Mesendoderm (in vitro differentiated cells): ENCODE measurements at regions not wholly inside any gene's neighbourhood (a gene's known extent, or its start where the extent isn't known, plus 50 kb on each side); places are given as distances from the start of the nearest gene placed in this dataset.

Source experiments
- DNase-seq: peaks from one replicate; pipeline ENCODE4 v3.0.0; 2013
- H2AK5ac ChIP-seq: 2 replicates; pipeline ENCODE4 v1.6.1; 2013; ENCODE audit warnings: low read length, inconsistent platforms
- H2BK120ac ChIP-seq: 2 replicates; pipeline ENCODE4 v1.6.1; 2013; ENCODE audit warnings: low read depth, mild to moderate bottlenecking, low read length, moderate library complexity, mixed read lengths
- H2BK15ac ChIP-seq: replicated peaks from 2 replicates; pipeline ENCODE4 v1.6.1; 2013; ENCODE audit warnings: low read depth, mild to moderate bottlenecking, moderate library complexity
- H2BK5ac ChIP-seq: 2 replicates; pipeline ENCODE4 v1.6.1; 2013; ENCODE audit warnings: low read length, inconsistent platforms
- H3K18ac ChIP-seq: 2 replicates; pipeline ENCODE4 v1.6.1; 2013; ENCODE audit warnings: mild to moderate bottlenecking, low read length, mixed read lengths
- H3K23ac ChIP-seq: one replicate; pipeline ENCODE4 v1.6.1; 2013; ENCODE audit warnings: low read length
- H3K27ac ChIP-seq: 2 replicates; pipeline ENCODE4 v1.5.1; 2013; ENCODE audit warnings: low read depth, mild to moderate bottlenecking, inconsistent platforms, low read length, moderate library complexity
- H3K27me3 ChIP-seq: 2 replicates; pipeline ENCODE4 v1.6.1; 2013; ENCODE audit warnings: low read length, control low read depth, mild to moderate bottlenecking, inconsistent platforms; ENCODE audit not compliant: insufficient read depth, poor library complexity
- H3K36me3 ChIP-seq: 2 replicates; pipeline ENCODE4 v1.6.1; 2013; ENCODE audit warnings: low read length, inconsistent platforms; ENCODE audit not compliant: control insufficient read depth, insufficient read depth
- H3K4ac ChIP-seq: one replicate; pipeline ENCODE4 v1.6.1; 2013; ENCODE audit warnings: low read depth, mild to moderate bottlenecking, low read length, moderate library complexity
- H3K4me1 ChIP-seq: 2 replicates; pipeline ENCODE4 v1.6.1; 2013; ENCODE audit warnings: low read depth, low read length, inconsistent platforms; ENCODE audit not compliant: control insufficient read depth
- H3K4me2 ChIP-seq: 2 replicates; pipeline ENCODE4 v1.6.1; 2013; ENCODE audit warnings: low read length
- H3K4me3 ChIP-seq: 2 replicates; pipeline ENCODE4 v1.5.1; 2013; ENCODE audit warnings: mild to moderate bottlenecking, low read length
- H3K56ac ChIP-seq: one replicate; pipeline ENCODE4 v1.6.1; 2013; ENCODE audit warnings: low read length
- H3K79me1 ChIP-seq: 2 replicates; pipeline ENCODE4 v1.6.1; 2013; ENCODE audit warnings: low read length, inconsistent platforms
- H3K79me2 ChIP-seq: 2 replicates; pipeline ENCODE4 v1.6.1; 2013; ENCODE audit warnings: mild to moderate bottlenecking, low read length; ENCODE audit not compliant: control insufficient read depth, insufficient read depth
- H3K9ac ChIP-seq: 2 replicates; pipeline ENCODE4 v1.6.1; 2013; ENCODE audit warnings: low read length, inconsistent platforms
- H4K5ac ChIP-seq: one replicate; pipeline ENCODE4 v1.6.1; 2013; ENCODE audit warnings: low read length
- H4K8ac ChIP-seq: one replicate; pipeline ENCODE4 v1.6.1; 2013; ENCODE audit warnings: low read depth, mild to moderate bottlenecking, control low read depth, low read length, moderate library complexity
- WGBS: extraction: QIAGEN DNeasy Blood & Tissue Kit; methylation state at CpG from one replicate; pipeline ENCODE4 v1.1.7; 2013; ENCODE audit warnings: low lambda C conversion rate, missing lambda C conversion rate; ENCODE audit not compliant: insufficient coverage; ENCODE audit errors: extremely low coverage; 5-methylcytosine and 5-hydroxymethylcytosine counted together

GRCh38 chr3:73739791-73740453 lies 115.2 kb upstream of the PDZRN3 start:
- no peak overlapping the region for H3K9ac ChIP-seq
- no peak overlapping the region for H3K18ac ChIP-seq
- H3K27me3 ChIP-seq: no peaks in the 10 kb centered on the region
- no peaks in the 10 kb centered on the region for H3K36me3 ChIP-seq
- H3K4me3 ChIP-seq: no peak overlapping the region
- no peaks in the 10 kb centered on the region for H3K4me1 ChIP-seq
- WGBS: no CpG with 5 or more reads among the region's 5 CpGs
- peak overlapping the region; percentile 16 for H3K4ac ChIP-seq
- H2BK15ac ChIP-seq: no peak overlapping the region
- no peak overlapping the region for H2AK5ac ChIP-seq
- no peak overlapping the region for H3K56ac ChIP-seq
- no peak overlapping the region for H4K5ac ChIP-seq
- no peaks in the 10 kb centered on the region for H3K79me2 ChIP-seq
- no peak overlapping the region for H3K27ac ChIP-seq
- no peak overlapping the region for H3K23ac ChIP-seq
- DNase-seq: no peak
- H4K8ac ChIP-seq: no peak overlapping the region
- no peaks in the 10 kb centered on the region for H3K79me1 ChIP-seq
- no peak overlapping the region for H2BK5ac ChIP-seq
- no peak overlapping the region for H3K4me2 ChIP-seq
- H2BK120ac ChIP-seq: no peak overlapping the region

- H3K27me3 ChIP-seq: no peaks in the 10 kb centered on the region
- DNase-seq: no peak
- WGBS: no CpG with 5 or more reads among the region's 1 CpG
- H2AK5ac ChIP-seq: no peak overlapping the region
- no peak overlapping the region for H3K4ac ChIP-seq
- H4K8ac ChIP-seq: no peak overlapping the region
- no peaks in the 10 kb centered on the region for H3K36me3 ChIP-seq
- H2BK5ac ChIP-seq: no peak overlapping the region
- H3K56ac ChIP-seq: no peak overlapping the region
- H3K23ac ChIP-seq: no peak overlapping the region
- H3K27ac ChIP-seq: no peak overlapping the region
- H2BK15ac ChIP-seq: no peak overlapping the region
- H3K79me1 ChIP-seq: no peaks in the 10 kb centered on the region
- no peak overlapping the region for H4K5ac ChIP-seq
- no peak overlapping the region for H3K4me2 ChIP-seq
- H2BK120ac ChIP-seq: no peak overlapping the region
- H3K9ac ChIP-seq: no peak overlapping the region
- H3K18ac ChIP-seq: no peak overlapping the region
- no peak overlapping the region for H3K4me3 ChIP-seq
- H3K79me2 ChIP-seq: no peaks in the 10 kb centered on the region
- no peaks in the 10 kb centered on the region for H3K4me1 ChIP-seq
Observed at GRCh38 chr3:73738711-73739110, 114.0 kb upstream of the PDZRN3 start.

GRCh38 chr3:73734211-73735089 lies 109.7 kb upstream of the PDZRN3 start:
- H3K4ac ChIP-seq: no peak overlapping the region
- H3K56ac ChIP-seq: no peak overlapping the region
- H3K4me1 ChIP-seq: no peaks in the 10 kb centered on the region
- no peak overlapping the region for H3K9ac ChIP-seq
- H3K27me3 ChIP-seq: no peaks in the 10 kb centered on the region
- no peak overlapping the region for H4K8ac ChIP-seq
- H2AK5ac ChIP-seq: no peak overlapping the region
- no peak overlapping the region for H4K5ac ChIP-seq
- H3K27ac ChIP-seq: no peak overlapping the region
- H2BK5ac ChIP-seq: no peak overlapping the region
- H2BK120ac ChIP-seq: no peak overlapping the region
- no peak overlapping the region for H2BK15ac ChIP-seq
- no peaks in the 10 kb centered on the region for H3K79me2 ChIP-seq
- H3K23ac ChIP-seq: no peak overlapping the region
- no peak overlapping the region for H3K4me2 ChIP-seq
- no peak overlapping the region for H3K4me3 ChIP-seq
- no CpG with 5 or more reads among the region's 3 CpGs for WGBS
- no peak for DNase-seq
- no peaks in the 10 kb centered on the region for H3K36me3 ChIP-seq
- H3K79me1 ChIP-seq: no peaks in the 10 kb centered on the region
- H3K18ac ChIP-seq: no peak overlapping the region

DNA sequence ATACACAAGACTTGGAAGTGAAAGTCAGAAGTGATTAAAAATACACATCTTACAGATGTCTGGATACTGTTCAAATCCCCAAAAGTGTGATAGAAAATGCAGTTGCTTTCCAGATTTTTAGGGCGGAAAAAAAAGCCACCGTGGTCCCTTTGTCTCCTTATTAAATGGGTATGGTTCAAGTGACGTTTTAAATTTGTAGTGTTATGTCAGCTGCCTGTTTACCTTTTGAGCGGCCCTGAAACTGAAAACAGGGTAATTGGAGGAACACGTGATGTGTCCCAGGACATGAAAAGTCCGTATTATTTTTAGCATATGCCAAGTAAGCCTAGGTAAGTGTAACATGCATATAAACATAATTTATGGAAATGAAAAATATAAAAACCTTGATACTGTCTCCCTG lies 109.0 kb upstream of the PDZRN3 start:
- WGBS: no CpG with 5 or more reads among the region's 6 CpGs
- no peak overlapping the region for H3K4me2 ChIP-seq

DNA sequence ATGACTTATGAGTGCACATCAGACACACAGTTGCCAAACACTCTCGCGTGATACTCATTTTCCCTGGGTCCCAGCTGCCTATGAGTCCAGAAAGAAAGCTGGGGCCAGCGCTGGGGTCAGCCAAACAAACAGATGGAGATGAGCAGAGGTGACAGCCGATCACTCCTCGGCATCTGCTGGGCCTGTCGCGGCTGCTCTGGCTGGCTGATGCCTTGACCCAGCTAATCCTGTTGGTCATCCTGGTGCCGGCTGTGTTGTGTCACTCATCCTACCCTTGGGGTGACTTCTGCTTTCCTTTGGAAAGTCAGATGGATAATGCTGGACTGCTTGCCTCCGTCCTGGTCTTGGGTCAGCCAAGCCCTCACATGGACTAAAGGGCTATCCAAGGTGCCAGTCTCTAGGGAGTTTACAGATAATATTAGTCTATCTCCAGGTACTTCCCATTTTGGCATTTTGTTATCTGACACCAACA lies 105.3 kb upstream of the PDZRN3 start:
- no peak overlapping the region for H3K4me3 ChIP-seq

More for the DNA sequence above, 109.0 kb upstream of the PDZRN3 start:
- no peak overlapping the region for H2BK15ac ChIP-seq
- H3K4me1 ChIP-seq: no peaks in the 10 kb centered on the region
- H4K5ac ChIP-seq: no peak overlapping the region
- H3K79me2 ChIP-seq: no peaks in the 10 kb centered on the region
- H3K36me3 ChIP-seq: no peaks in the 10 kb centered on the region
- no peak overlapping the region for H4K8ac ChIP-seq
- no peak overlapping the region for H3K23ac ChIP-seq
- no peak overlapping the region for H3K9ac ChIP-seq
- H3K4me3 ChIP-seq: no peak overlapping the region
- H3K27ac ChIP-seq: no peak overlapping the region
- H3K56ac ChIP-seq: no peak overlapping the region
- no peak overlapping the region for H3K4ac ChIP-seq
- H3K27me3 ChIP-seq: no peaks in the 10 kb centered on the region
- no peak overlapping the region for H2AK5ac ChIP-seq
- no peak for DNase-seq
- no peak overlapping the region for H2BK120ac ChIP-seq
- no peak overlapping the region for H2BK5ac ChIP-seq
- H3K79me1 ChIP-seq: no peaks in the 10 kb centered on the region
- H3K18ac ChIP-seq: no peak overlapping the region

More for the DNA sequence above, 105.3 kb upstream of the PDZRN3 start:
- no peak overlapping the region for H2BK5ac ChIP-seq
- no peak overlapping the region for H3K4ac ChIP-seq
- no peaks in the 10 kb centered on the region for H3K79me2 ChIP-seq
- no peaks in the 10 kb centered on the region for H3K27me3 ChIP-seq
- no peaks in the 10 kb centered on the region for H3K79me1 ChIP-seq
- H2AK5ac ChIP-seq: no peak overlapping the region
- no CpG with 5 or more reads among the region's 9 CpGs for WGBS
- H3K4me2 ChIP-seq: no peak overlapping the region
- no peak overlapping the region for H4K5ac ChIP-seq
- H4K8ac ChIP-seq: no peak overlapping the region
- no peaks in the 10 kb centered on the region for H3K36me3 ChIP-seq
- H3K18ac ChIP-seq: no peak overlapping the region
- H3K23ac ChIP-seq: no peak overlapping the region
- no peak overlapping the region for H2BK15ac ChIP-seq
- H3K4me1 ChIP-seq: peaks cover 4% of the 10 kb centered on the region
- no peak overlapping the region for H2BK120ac ChIP-seq
- DNase-seq: peak; percentile 7
- H3K27ac ChIP-seq: no peak overlapping the region
- no peak overlapping the region for H3K56ac ChIP-seq
- no peak overlapping the region for H3K9ac ChIP-seq
